Islet of Langerhans (tissue), 1 donor: ENCODE measurements at regions not wholly inside any gene's neighbourhood (a gene's known extent, or its start where the extent isn't known, plus 50 kb on each side); places are given as distances from the start of the nearest gene placed in this dataset.

ENCODE experiments used
- FAIRE-seq: peaks from one replicate; lab custom pipeline; 2011; peaks lifted over from hg19 to GRCh38; lab: Jason Lieb, UNC

GRCh38 chr12:30506411-30506810 is 189.3 kb downstream of the IPO8 start:
- no peak for FAIRE-seq

- no peak for FAIRE-seq
Measured at GRCh38 chr12:30501718-30502117, 194.0 kb downstream of the IPO8 start.

- FAIRE-seq, result no peak
Measured at GRCh38 chr12:30500532-30500931, 195.1 kb downstream of the IPO8 start.

- FAIRE-seq, result no peak
Measured at GRCh38 chr12:30485230-30485890, 210.3 kb downstream of the IPO8 start.

GRCh38 chr12:30484658-30485057 is 211.0 kb downstream of the IPO8 start:
- no peak for FAIRE-seq

GRCh38 chr12:30482650-30483049 is 213.0 kb downstream of the IPO8 start:
- FAIRE-seq, result no peak

GRCh38 chr12:30473274-30473673 is 222.4 kb downstream of the IPO8 start:
- no peak for FAIRE-seq

- FAIRE-seq, result no peak
Measured at GRCh38 chr12:30466093-30466585, 229.5 kb downstream of the IPO8 start.

- FAIRE-seq, result no peak
Measured at GRCh38 chr12:30463636-30464035, 232.0 kb downstream of the IPO8 start.

- FAIRE-seq, result no peak
Measured at GRCh38 chr12:30462249-30462648, 233.4 kb downstream of the IPO8 start.

- FAIRE-seq, result no peak
Measured at GRCh38 chr12:30461026-30461615, 234.5 kb downstream of the IPO8 start.

- no peak for FAIRE-seq
Measured at GRCh38 chr12:30458453-30458852, 237.2 kb downstream of the IPO8 start.

GRCh38 chr12:30457621-30458289 is 237.9 kb downstream of the IPO8 start:
- FAIRE-seq, result no peak

- FAIRE-seq, result no peak
Measured at GRCh38 chr12:30450872-30451271, 244.8 kb downstream of the IPO8 start.

GRCh38 chr12:30450226-30450625 is 245.4 kb downstream of the IPO8 start:
- FAIRE-seq, result no peak

GRCh38 chr12:30448038-30448437 is 247.6 kb downstream of the IPO8 start:
- no peak for FAIRE-seq

GRCh38 chr12:30447061-30447750 is 248.5 kb downstream of the IPO8 start:
- no peak for FAIRE-seq

GRCh38 chr12:30442461-30442860 is 253.2 kb downstream of the IPO8 start:
- no peak for FAIRE-seq

- no peak for FAIRE-seq
Measured at GRCh38 chr12:30440826-30441602, 254.7 kb downstream of the IPO8 start.

GRCh38 chr12:30439201-30439600 is 256.5 kb downstream of the IPO8 start:
- FAIRE-seq, result no peak

GRCh38 chr12:30438601-30439041 is 257.0 kb downstream of the IPO8 start:
- no peak for FAIRE-seq

GRCh38 chr12:30437616-30438015 is 258.1 kb downstream of the IPO8 start:
- no peak for FAIRE-seq
